T1000 (cell line): ENCODE measurements at regions not wholly inside any gene's neighbourhood (a gene's known extent, or its start where the extent isn't known, plus 50 kb on each side); places are given as distances from the start of the nearest gene placed in this dataset.
"Not testable (repeated sequence)": the region's sequence is repeated elsewhere in the genome, so short reads cannot be mapped to it uniquely, and the experiment has no call there.

ENCODE experiments used
- DNase-seq: peaks from one replicate; lab custom pipeline; 2025; ENCODE audit warnings: mixed read lengths; lab: John Stamatoyannopoulos, UW

- DNase-seq = not testable (repeated sequence)
Observed at GRCh38 chr13:89215319-89215718, 1544.1 kb downstream of the SLITRK5 start.

DNA sequence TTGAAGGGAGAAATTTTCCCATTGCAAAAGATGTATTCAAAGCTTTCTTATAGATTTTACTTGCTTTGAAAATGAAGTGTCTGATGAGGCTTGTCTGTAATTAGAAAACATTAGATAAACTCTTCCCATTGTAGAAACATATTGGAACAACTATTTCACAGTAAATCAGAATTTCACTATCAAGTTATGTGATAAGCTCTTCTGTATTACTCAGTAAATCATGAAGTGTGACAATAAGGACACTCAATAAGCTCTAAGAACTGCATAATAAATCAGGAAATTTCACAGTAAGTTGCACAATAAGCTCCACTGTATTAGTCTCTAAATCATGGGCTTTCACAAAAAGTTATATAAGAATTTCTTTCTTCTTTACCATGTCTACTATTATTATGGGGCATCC lies 1546.6 kb downstream of the SLITRK5 start:
- no peak for DNase-seq

DNA sequence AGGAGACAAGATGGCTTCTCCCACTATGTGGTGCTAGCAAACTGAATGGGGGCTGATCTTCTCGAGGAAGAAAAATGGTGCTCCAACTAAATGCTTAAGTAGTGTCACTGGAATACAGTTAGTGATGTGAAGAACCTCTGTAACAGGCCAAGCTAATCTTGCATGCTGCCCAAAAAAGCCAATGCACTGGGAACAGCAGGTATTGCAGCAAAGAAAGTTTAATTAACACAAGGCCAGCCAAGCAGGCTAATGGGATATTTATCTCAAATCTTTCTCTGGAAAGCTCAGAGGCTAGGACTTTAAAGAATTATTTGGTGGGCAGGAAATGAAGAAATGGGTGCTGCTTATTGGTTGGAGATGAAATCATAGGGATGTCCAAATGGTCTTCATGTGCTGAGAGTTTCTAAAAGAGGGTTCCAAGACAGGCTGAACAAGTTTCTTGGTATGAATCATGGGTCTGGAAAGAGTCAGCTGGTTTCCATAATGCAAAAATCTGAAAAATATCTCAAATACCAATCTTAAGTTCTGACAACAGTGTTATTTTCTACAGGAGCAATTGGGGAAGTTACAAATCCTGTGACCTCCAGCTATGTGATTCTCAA lies 1550.5 kb downstream of the SLITRK5 start:
- no peak for DNase-seq

DNA sequence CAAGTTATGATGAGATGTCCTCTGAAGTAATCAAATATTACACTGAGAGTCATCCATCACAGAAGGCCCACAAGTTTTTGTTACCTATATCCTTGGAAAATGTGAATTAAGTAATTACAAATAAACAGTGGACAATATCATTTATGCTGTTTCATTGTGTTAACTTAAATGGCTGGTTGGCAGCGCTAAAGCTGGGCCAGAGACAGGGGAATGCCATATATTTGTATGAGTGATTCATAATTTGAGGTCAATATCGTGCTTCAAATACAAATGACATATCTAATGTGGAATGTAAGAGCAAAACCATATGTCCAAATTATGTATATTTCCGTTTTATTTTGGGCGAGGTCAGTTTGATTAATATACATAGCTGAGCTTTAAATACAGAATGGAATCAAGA lies 1556.2 kb downstream of the SLITRK5 start:
- no peak for DNase-seq

DNA sequence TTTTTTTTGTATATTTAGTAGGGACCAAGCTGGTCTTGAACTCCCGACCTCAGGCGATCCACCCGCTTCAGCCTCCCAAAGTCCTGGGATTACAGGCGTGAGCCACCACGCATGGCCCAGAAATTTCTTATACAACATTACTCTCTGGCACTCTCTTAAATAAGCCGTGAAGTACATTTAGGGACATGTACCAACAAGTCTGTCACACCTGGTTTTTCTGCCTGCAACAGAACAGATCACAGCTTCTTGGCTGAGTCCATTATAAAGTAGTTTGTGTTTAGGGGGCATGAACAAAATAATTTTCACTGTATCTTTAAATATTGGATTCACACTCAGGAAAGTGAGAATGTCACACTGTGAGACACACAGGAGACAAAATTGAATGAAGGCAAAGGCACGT lies 1567.3 kb downstream of the SLITRK5 start:
- no peak for DNase-seq

- no peak for DNase-seq
Observed at GRCh38 chr13:89239361-89240127, 1568.4 kb downstream of the SLITRK5 start.

- DNase-seq = no peak
Observed at GRCh38 chr13:89255844-89256406, 1584.8 kb downstream of the SLITRK5 start.

DNA sequence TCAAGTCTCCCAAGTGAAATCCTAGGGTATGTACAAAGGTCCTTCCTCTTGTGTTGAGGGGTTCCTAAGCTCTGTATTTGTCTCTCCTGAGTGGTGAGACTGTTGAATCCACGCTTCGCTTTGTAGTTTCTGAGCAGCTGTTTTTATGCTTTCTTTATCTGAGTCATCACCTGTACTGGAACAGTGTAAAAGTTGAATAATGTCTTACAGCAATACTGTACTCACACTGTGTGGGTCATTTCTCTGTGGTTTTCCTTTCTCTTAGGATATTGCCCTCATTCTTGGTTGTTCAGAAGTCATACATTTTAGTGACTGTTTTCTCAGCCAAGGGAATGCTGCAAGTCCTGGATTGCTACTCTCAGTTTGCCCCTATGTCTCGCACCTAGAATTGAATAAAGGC lies 1596.6 kb downstream of the SLITRK5 start:
- no peak for DNase-seq

DNA sequence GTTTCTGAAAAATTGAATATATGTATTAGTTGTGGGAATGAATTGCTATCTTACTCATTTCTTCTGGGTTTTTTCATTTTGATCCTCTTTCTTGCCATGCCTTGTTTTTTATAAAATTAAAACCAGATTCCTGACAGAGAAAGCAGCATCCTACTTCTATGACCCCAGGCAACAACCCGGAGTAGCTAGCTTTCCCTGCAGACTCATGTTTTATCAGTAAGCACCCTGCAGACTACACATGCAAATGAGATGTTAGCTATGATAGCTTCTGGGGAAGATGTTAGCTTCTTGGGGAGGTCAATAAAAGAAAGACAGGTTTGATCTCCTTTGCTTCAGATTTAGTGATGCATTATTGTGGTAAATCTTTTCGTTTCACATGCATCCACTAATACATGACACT lies 1598.6 kb downstream of the SLITRK5 start:
- no peak for DNase-seq

- DNase-seq = no peak
Observed at GRCh38 chr13:89270736-89271135, 1599.6 kb downstream of the SLITRK5 start.

- no peak for DNase-seq
Observed at GRCh38 chr13:89279374-89279773, 1608.2 kb downstream of the SLITRK5 start.

DNA sequence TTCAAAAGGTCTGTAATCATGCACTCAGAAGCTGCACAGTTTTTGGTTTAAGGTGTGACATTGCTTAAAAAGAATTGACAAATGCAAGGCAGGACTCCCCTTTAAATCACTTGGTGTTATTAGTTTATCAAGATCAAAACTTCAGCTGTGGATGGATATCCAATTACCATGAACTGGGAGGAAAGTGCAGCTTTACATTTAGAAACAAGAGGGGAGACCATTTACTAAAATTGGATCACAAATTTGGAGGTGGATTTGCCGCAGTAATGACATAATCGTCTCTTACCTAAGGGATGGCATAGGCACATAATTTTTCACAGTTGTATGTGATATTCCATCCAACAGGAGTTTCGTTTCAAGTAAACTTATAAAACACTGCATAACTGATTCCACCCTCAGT lies 1610.2 kb downstream of the SLITRK5 start:
- no peak for DNase-seq

DNA sequence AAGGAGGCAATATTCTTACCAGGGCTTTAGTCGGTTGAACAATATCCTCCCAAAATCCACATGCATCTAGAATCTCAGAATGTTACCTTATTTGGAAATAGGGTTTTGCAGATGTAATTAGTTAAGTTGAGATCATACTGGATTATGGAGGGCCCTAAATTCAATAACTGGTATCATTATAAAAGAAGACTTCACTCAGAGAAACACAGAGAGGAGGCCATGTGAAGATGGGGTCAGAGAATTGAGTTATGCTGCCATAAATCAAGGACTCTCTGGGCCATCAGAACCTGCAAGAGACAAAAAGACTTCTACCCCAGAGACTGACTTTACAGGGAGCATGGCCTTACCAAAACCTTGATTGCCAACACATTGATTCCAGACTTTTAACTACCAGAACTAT lies 1611.1 kb downstream of the SLITRK5 start:
- DNase-seq = no peak

DNA sequence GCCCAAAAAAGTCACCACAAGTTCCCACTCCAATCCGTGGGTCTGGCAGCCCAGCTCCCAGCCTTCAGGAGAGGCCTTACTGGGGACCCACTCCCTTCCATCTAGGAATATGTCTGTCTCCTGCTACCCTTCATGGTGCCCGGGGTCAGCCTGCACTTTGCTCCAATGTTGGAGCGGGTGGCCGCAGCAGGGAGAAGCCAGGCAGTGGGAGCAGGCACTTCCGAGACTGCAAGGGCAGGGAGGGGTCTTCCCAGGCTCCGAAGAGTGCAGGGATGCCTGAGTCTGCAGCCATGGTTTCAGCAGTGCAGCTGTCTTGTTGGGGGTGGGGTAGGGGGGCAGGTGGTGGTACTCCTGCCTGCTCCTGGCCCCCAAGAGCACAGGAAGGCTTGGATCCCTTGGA lies 1616.2 kb downstream of the SLITRK5 start:
- DNase-seq = no peak

DNA sequence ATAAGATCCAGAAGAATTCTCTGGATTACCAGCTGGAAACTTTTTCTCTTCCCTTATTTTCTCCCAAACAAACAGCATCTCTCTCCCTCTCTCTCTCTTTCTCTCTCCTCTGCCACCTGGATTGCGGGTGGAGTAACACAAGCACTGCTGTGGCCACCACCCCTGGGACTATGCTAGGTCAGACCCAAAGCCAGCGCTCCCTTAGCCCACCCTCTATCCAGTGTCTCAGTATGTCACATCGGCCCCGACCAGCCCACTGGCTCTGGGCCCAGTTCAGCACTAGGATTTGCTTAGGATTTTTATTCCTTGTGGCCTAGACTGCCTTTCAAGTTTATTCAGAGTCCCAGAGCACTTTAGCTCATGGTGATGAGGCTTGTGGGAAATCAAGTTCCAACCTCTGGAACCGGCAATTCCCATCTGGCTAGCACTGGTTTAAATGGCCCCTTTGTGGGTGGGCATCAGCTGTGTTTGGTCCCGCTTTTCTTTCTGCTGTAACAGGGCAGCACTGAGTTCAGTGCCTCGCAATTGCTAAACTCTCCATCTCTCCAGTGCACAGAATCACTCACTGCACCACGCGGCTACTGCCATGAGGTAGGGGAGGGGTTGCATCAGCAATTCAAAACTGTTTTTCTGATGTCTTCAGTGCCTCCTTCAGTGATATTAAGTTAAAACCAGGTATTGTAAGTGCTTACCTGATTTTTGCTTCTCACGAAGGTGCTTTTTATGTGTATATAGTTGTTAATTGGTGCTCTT lies 1623.1 kb downstream of the SLITRK5 start:
- no peak for DNase-seq

GRCh38 chr13:89307278-89307677 lies 1636.1 kb downstream of the SLITRK5 start:
- DNase-seq = no peak

DNA sequence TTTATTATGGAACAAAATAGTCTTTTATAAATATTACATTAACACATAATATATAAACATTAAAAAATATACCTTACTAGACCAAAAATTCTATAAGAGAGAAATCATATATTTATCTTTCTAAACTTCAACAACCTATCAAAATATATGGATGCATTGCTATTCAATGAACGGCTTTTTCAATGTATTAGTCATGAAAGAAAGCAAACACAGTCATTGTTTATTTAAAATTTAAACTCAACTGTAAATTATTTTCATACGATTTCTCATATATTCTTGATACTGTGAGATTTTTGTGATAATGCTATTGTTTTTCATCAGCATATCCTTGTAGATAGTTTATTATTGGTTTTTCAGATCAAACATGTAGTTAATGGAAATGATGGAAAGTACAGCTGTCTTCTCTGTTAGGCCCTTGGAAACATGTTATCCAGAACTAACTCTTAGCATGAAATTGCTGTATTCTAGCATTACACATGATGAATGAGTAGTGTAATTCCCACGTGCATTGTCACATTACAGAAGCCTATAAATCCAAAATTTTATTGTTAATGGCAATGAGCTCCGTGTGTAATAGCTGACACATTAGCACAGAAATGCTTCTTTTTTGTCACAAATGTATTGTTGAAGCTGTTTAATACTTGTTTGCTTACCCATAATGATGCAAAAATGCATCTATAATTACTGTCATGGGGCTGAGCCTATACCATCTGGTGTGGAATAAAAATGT lies 1639.9 kb downstream of the SLITRK5 start:
- no peak for DNase-seq

GRCh38 chr13:89315287-89315686 lies 1644.1 kb downstream of the SLITRK5 start:
- DNase-seq = no peak

GRCh38 chr13:89322466-89322865 lies 1651.3 kb downstream of the SLITRK5 start:
- DNase-seq = no peak

- DNase-seq = no peak
Observed at GRCh38 chr13:89324582-89324981, 1653.4 kb downstream of the SLITRK5 start.

- DNase-seq = no peak
Observed at GRCh38 chr13:89343165-89343564, 1672.0 kb downstream of the SLITRK5 start.

- DNase-seq = no peak
Observed at GRCh38 chr13:89352384-89352783, 1681.2 kb downstream of the SLITRK5 start.
